ENCODE measurements at regions not wholly inside any gene's neighbourhood (a gene's known extent, or its start where the extent isn't known, plus 50 kb on each side); places are given as distances from the start of the nearest gene placed in this dataset.
A peak's percentile ranks its signal among the peaks of the same experiment; 100 is the strongest.
"Not testable (repeated sequence)": the region's sequence is repeated elsewhere in the genome, so short reads cannot be mapped to it uniquely, and the experiment has no call there.

DNA sequence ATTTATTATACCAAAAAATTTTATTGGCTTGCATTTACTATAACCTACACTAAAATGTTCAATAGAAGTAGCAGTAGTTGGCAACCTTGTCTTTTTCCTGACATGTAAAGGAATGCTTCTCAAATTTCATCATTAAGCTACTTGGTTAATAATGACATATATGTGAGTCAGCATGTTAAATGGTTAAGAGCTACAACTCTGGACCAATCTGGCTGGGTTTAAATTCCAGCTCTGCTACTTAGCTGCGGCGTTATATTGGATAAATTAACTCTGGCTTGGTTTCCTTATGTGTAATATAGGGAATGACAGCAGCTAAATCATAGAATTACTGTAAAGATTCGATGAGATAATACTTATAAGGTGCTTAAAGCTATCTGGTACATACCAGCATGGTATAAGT lies 53.7 kb upstream of the OTOGL start:
- peak; percentile 62 for FAIRE-seq
- no peak for TF ChIP-seq POLR2A (IDR thresholded peaks at IDR 0.05; ENCODE audit: low read depth, low read length)
- DNase-seq (ENCODE audit: insufficient read length, low spot score): no peak

DNA sequence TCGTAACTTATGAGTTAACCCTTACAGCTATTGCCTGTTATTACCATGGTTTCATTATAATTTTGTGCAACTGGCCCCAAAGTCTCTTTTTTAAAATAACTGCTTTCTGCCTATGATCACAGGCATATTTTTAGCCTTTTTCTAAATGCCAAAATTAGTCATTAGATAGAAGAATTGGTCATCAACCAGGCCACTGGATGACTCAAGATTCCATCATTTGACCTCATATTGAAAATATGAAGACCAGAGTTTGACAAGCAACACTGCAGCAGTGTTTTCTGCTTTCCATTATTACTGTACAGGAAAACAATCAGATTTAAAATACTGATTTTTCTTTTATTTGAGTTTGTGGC lies 54.7 kb upstream of the OTOGL start:
- peak; percentile 36 for DNase-seq (ENCODE audit: insufficient read length, low spot score)
- no peak for TF ChIP-seq POLR2A (IDR thresholded peaks at IDR 0.05; ENCODE audit: low read depth, low read length)
- peak; percentile 96 for FAIRE-seq

DNA sequence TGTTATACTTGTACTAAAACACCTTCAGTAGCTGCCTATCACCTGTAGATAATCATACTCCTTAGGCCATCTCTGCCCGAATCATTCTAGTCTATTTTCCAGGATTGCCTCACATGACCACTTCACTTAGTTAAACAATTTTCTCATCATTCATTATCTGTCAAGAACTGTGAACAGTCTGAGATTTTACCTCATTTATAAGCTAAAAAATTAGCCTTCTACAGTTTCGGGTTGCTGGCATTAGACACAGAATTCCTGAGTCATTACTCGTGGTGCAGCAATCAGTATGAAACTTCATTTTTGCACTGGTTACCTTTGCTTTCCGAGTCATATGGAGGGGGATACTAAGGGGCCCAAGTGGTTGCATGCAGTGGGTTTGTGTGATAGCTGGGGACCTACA lies 57.6 kb upstream of the OTOGL start:
- no peak for TF ChIP-seq POLR2A (IDR thresholded peaks at IDR 0.05; ENCODE audit: low read depth, low read length)
- FAIRE-seq (peak; percentile 91), DNase-seq (ENCODE audit: insufficient read length, low spot score) (no peak)

DNA sequence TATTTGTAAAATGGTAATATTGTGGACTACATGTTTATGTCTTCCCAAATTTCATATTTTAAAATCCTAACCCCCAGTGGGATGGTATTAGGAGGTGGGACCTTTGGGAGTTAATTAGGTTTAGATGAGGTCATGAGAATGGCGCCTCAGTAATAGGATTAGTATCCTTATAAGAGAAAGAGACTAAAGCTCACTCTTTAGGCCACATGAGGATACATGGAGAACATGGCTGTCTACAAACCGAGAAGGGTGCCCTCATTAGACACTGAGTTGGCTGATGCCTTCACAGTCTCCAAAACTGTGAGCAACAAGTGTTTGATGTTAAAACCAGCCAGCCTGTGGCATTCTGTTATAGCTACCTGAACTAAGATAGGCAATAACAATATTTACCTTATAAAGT lies 58.3 kb upstream of the OTOGL start:
- DNase-seq (ENCODE audit: insufficient read length, low spot score) (no peak), FAIRE-seq (no peak)
- no peak for TF ChIP-seq POLR2A (IDR thresholded peaks at IDR 0.05; ENCODE audit: low read depth, low read length)

DNA sequence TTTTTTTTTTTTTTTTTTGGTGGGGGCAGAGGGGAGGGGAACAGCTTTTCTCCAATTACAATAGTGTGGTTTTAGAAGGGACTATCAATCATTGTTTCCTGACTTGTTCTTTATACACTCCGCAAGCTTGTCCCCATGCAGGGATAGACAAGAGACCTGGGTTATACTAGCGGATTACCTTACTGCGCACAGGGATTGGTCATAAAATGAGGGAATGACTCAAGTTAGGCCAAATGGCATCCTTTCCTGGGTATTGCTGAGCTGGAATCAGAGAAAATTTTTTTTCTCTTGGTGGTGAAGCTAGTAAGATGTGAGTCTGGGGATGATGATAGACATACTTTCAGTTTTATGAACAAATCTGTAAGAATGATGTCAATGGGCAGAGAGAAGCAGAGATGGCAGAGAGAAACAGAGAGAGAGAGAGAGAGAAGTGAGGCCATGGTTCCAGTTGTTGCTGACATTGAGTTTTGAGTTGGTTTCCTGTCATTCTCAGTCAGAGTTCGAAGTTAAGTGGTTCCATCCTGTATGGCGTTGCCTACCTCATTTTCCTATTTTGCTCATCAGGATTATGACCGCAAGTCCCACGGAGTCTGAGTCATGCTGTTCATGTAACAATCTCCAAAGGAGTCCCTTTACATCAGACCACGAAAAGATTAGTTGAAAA lies 59.1 kb upstream of the OTOGL start:
- no peak for DNase-seq (ENCODE audit: insufficient read length, low spot score)
- FAIRE-seq: peak; percentile 84
- TF ChIP-seq POLR2A (IDR thresholded peaks at IDR 0.05; ENCODE audit: low read depth, low read length): no peak

DNA sequence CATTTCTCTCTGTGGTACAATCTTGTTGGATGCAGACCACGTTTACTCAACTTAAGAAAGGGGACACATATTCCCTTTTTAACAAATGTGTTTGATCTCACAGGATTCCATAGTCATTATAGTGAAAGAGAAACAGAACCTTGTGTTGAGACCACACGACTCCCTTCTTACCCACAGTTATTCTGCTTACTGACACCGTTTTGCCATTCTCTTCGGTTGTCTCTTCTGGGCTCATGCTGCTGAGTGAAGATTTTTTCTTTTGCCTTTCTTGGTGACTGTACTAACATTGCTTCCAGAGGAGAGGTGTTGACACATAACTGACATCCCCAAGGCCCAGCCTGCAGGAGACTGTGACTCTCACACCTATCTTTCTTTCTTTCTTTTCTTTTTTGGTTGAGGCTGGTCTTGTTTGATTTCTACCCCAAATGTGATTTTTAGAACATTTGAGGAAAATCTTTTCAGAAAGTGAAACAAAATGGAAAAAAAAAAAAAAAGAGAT lies 61.2 kb upstream of the OTOGL start:
- DNase-seq (ENCODE audit: insufficient read length, low spot score): no peak
- peak; percentile 72 for FAIRE-seq
- no peak for TF ChIP-seq POLR2A (IDR thresholded peaks at IDR 0.05; ENCODE audit: low read depth, low read length)

DNA sequence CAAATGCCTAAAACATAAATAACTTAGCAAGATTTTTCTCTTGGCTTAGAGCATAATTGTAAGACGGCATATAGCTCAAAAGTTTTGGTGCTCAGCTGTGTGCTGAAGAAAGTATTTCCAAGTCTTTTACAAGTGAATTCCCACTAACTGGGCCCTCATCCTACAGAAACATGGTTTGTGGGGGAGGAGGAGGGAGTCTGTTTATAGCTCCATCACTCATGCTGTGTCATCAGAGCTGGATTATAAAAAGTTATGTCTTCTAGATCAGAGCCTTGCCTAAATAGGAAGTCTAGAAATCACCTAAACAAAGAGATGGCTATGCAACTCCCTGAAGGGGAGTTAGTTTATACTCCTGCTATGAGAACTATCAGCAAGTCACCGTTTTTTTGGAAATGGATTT lies 65.9 kb upstream of the OTOGL start:
- peak; percentile 96 for FAIRE-seq
- no peak for DNase-seq (ENCODE audit: insufficient read length, low spot score)
- no peak for TF ChIP-seq POLR2A (IDR thresholded peaks at IDR 0.05; ENCODE audit: low read depth, low read length)

DNA sequence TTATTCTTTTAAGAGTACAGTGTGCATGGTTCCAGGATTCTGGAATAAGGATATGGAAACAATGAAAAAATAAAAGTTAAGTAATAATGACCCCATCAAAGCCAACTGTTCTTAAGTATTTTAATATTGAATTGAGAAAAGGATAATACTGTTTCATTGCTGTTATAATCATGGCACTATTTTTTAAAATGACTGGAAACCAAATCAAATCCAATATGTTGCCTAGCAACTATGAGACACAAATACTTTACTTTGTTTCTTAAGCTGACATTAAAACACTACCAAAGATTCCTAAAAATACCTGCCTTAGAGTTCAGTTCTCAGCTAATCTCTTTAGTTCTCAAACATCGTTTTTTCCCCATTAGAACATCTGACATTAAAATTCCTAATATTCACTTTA lies 66.4 kb upstream of the OTOGL start:
- TF ChIP-seq POLR2A (IDR thresholded peaks at IDR 0.05; ENCODE audit: low read depth, low read length): no peak
- FAIRE-seq: peak; percentile 48
- no peak for DNase-seq (ENCODE audit: insufficient read length, low spot score)

DNA sequence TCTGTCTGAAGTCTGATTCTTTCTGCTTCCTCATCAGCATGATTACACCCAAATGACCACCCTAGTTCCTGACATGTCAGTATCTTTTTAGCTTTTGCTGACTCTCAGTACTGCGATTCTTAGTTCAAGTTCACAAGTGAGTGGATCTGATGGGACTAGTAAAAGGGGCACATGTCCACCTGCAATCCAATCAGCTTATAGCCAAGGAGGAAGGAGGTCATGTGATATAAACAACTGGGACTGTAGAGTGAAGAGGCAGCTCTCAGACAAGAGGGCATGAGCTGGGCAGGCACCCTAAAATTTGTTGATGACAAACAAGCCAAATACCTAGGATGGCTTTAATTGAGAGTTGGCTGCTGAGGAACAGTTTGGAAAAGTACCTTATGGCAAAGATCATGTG lies 68.1 kb upstream of the OTOGL start:
- no peak for FAIRE-seq
- DNase-seq (ENCODE audit: insufficient read length, low spot score): no peak
- no peak for TF ChIP-seq POLR2A (IDR thresholded peaks at IDR 0.05; ENCODE audit: low read depth, low read length)

DNA sequence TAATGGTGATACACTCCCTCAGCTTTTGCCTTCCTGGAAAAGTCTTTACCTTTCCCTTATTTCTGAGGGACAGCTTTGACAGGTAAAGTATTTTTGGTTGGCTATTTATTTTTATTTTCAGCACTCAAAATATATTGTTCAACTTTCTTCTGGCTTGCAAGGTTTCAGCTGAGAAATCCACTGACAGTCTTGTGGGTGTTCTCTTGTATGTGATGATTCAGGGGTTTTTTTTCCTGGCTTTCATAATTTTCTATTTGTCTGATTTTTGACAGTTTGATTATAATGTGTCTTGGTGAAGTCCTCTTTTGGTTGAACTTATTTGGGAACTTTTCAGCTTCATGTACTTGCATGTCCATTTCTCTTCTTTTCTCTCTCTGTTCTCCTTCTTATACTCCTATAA lies 73.7 kb upstream of the OTOGL start:
- DNase-seq (ENCODE audit: insufficient read length, low spot score) (no peak), FAIRE-seq (no peak)
- no peak for TF ChIP-seq POLR2A (IDR thresholded peaks at IDR 0.05; ENCODE audit: low read depth, low read length)

DNA sequence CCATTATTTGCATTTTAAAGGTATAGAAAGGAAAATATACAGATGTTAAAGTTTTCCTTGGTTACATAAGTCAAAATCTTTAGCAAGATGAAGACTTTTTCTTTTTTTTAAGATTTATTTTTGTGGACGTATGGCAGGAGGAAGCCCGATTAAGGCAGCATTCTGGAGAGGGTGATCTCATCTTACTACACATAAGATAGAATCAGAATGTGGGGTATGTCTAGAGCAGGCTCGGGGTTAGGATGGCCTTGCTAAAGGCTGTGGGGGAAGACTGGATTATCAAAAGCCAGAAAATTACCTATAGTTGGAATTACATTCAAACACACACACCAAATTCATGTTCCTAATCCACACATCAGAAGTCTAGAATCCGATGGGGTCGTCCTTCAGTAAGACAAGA lies 79.6 kb upstream of the OTOGL start:
- FAIRE-seq (no peak), DNase-seq (ENCODE audit: insufficient read length, low spot score) (no peak)
- no peak for TF ChIP-seq POLR2A (IDR thresholded peaks at IDR 0.05; ENCODE audit: low read depth, low read length)

DNA sequence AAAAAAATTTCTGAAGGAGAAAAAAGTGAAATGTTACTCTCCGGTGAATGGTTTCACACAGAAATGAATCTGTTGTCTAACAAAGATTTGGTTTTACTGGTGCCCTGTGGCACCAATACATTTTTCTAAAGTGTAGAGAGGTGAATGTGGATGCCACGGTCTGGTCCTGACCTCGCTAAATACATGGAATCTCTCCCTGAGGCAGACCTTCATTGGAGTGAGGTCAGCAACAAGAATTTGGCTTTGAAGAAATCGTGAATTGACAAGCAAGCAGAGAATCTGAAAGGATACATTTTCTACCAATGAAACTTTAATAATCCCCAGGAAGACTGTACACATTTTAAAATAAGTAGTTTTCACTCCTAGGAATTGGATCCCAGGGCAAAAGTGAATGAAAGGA lies 81.2 kb upstream of the OTOGL start:
- no peak for TF ChIP-seq POLR2A (IDR thresholded peaks at IDR 0.05; ENCODE audit: low read depth, low read length)
- DNase-seq (ENCODE audit: insufficient read length, low spot score): no peak
- no peak for FAIRE-seq

DNA sequence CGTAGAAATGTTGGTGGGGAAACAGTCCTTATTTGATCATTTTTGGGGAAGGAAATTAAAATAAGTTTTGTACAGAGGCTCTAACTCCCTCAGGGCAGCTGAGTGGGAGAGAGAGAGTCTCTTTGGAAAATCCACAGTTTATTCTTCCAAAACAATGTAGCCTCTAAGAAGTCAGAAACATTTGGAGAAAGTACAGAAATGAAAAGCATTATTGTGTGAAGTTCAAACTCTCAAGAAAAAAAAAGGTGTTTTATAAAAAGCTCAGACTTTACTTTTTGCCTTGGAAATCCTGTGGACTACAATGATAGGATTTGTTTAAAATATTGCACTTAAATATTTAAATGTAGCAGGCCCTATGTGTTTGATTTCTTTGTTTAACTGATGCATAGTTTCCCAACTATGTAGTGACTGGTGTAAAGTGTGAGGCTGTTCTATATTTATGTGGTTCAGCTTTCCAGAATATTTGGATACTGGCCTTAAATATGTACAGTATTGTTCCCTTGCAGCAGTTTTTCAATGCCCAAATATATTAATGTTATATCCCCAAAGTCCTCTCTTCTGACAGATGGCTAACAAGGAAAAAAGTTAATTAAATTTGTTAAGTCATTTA lies 82.0 kb upstream of the OTOGL start:
- DNase-seq (ENCODE audit: insufficient read length, low spot score) (no peak), FAIRE-seq (no peak)
- no peak for TF ChIP-seq POLR2A (IDR thresholded peaks at IDR 0.05; ENCODE audit: low read depth, low read length)

DNA sequence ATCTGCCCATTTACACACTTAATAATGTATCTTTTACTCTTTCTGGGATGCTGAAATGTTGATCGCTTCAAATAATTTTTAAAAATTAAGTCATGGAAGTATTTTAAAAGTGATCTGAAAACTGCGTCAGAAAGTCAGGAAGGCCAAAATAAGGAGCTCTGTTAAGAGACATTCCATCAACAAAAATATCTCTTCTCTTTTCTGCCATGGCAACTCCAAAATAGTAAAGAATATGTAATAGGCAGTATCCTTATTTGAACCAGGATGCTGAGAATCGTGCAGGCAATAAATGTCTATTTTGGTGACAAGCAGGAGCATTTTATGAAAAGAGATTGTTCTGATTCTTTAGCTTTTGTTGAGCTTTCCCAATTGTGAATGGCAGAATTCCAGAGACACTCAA lies 81.8 kb upstream of the PPP1R12A start:
- TF ChIP-seq POLR2A (IDR thresholded peaks at IDR 0.05; ENCODE audit: low read depth, low read length): no peak
- no peak for FAIRE-seq

DNA sequence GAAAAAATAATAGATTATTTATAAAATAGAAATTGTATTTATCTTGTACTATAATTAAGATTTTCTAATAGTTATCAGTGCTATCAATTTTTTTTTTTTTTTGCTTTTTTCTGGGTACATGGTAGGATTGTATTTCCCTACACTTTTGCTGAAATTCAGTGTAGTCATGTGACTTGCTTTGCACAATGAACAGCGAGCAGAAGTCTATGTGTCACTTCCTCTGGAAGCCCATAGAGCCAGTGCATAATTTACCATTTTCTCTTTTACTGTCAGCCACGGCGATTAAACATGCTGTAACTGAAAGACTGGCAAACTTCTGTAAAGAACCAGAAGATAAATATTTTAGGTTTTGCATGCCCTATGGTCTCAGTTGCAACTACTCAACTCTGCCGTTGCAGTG lies 80.8 kb upstream of the PPP1R12A start:
- TF ChIP-seq POLR2A (IDR thresholded peaks at IDR 0.05; ENCODE audit: low read depth, low read length): no peak
- DNase-seq (ENCODE audit: insufficient read length, low spot score): no peak
- FAIRE-seq: no peak

More for the DNA sequence above, 81.8 kb upstream of the PPP1R12A start:
- no peak for DNase-seq (ENCODE audit: insufficient read length, low spot score)

DNA sequence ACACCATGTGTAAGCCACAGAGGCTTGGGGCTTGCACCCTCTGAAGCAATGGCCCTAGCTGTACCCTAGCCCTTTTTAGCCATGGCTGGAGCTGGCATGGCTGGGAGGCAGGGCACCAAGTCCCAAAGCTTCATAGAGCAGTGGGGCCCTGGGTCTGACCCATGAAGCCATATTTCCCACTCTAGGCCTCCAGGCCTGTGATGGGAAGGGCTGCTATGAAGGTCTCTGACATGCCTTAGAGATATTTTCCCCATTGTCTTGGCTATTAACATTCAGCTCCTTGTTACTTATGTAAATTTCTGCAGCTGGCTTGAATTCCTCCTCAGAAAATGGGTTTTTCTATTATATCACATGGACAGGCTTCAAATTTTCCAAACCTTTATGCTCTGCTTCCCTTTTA lies 68.8 kb upstream of the PPP1R12A start:
- DNase-seq (ENCODE audit: insufficient read length, low spot score); FAIRE-seq: not testable (repeated sequence)
